GM12865 (cell line): ENCODE measurements at regions not wholly inside any gene's neighbourhood (a gene's known extent, or its start where the extent isn't known, plus 50 kb on each side); places are given as distances from the start of the nearest gene placed in this dataset.

Experiments
- DNase-seq: peaks from one replicate; pipeline ENCODE4 v3.0.0; 2010; ENCODE audit warnings: low read depth
- H3K4me3 ChIP-seq: 2 replicates; pipeline ENCODE4 v1.5.1; 2011; ENCODE audit warnings: mild to moderate bottlenecking, low read depth, low read length, control low read depth
- CTCF ChIP-seq: IDR thresholded peaks from 2 replicates; pipeline ENCODE4 v1.5.1; 2011; ENCODE audit warnings: low read length, control low read depth, low read depth, inconsistent platforms; ENCODE audit not compliant: insufficient read depth; ENCODE audit errors: missing control alignments

- no peak overlapping the region for H3K4me3 ChIP-seq
- TF ChIP-seq CTCF: no peak
- no peak for DNase-seq
Measured at GRCh38 chr2:123086613-123087385, 938.3 kb upstream of the CNTNAP5 start.

- TF ChIP-seq CTCF: no peak
- no peak for DNase-seq
- no peak overlapping the region for H3K4me3 ChIP-seq
Measured at GRCh38 chr2:123091471-123091870, 933.6 kb upstream of the CNTNAP5 start.

- no peak overlapping the region for H3K4me3 ChIP-seq
- TF ChIP-seq CTCF: no peak
- no peak for DNase-seq
Measured at GRCh38 chr2:123093199-123093598, 931.9 kb upstream of the CNTNAP5 start.

- DNase-seq: no peak
- TF ChIP-seq CTCF: no peak
- H3K4me3 ChIP-seq: no peak overlapping the region
Measured at GRCh38 chr2:123095219-123095835, 929.8 kb upstream of the CNTNAP5 start.

GRCh38 chr2:123098619-123099018, 926.5 kb upstream of the CNTNAP5 start:
- no peak overlapping the region for H3K4me3 ChIP-seq
- no peak for TF ChIP-seq CTCF
- no peak for DNase-seq

- TF ChIP-seq CTCF: no peak
- DNase-seq: no peak
- H3K4me3 ChIP-seq: no peak overlapping the region
Measured at GRCh38 chr2:123101434-123101833, 923.7 kb upstream of the CNTNAP5 start.
